RWPE2 (cell line): ENCODE measurements at regions not wholly inside any gene's neighbourhood (a gene's known extent, or its start where the extent isn't known, plus 50 kb on each side); places are given as distances from the start of the nearest gene placed in this dataset.

Source experiments
- ATAC-seq: fragments of 200-7000 bp; cut with Tn5 transposase; 3 replicates; pipeline ENCODE4 v1.9.1; 2021; ENCODE audit warnings: low read depth
- DNase-seq: peaks from one replicate; pipeline ENCODE4 v3.0.0-alpha.2; 2020; ENCODE audit warnings: low spot score
- H3K27ac ChIP-seq: fragments of 450-650 bp; 2 replicates; pipeline ENCODE4 v1.5.1; 2017; ENCODE audit warnings: mild to moderate bottlenecking; ENCODE audit not compliant: poor library complexity, severe bottlenecking
- H3K27me3 ChIP-seq: fragments of 250-450 bp; sonication (Bioruptor Pico); 2 replicates; pipeline ENCODE4 v1.5.1; 2021; ENCODE audit warnings: mild to moderate bottlenecking, moderate library complexity; ENCODE audit not compliant: insufficient read depth, poor library complexity, severe bottlenecking
- H3K36me3 ChIP-seq: fragments of 250-450 bp; sonication (Bioruptor Pico); 2 replicates; pipeline ENCODE4 v1.5.1; 2020; ENCODE audit warnings: low read depth, mild to moderate bottlenecking, moderate library complexity
- H3K4me1 ChIP-seq: fragments of 250-450 bp; sonication (Bioruptor Pico); 2 replicates; pipeline ENCODE4 v1.5.1; 2021; ENCODE audit warnings: mild to moderate bottlenecking, moderate library complexity; ENCODE audit not compliant: insufficient read depth, poor library complexity, severe bottlenecking
- H3K4me3 ChIP-seq: fragments of 250-450 bp; sonication (Bioruptor Pico); 2 replicates; pipeline ENCODE4 v1.5.1; 2021; ENCODE audit warnings: mild to moderate bottlenecking, moderate library complexity; ENCODE audit not compliant: severe bottlenecking
- H3K9me3 ChIP-seq: fragments of 250-450 bp; sonication (Bioruptor Pico); 2 replicates; pipeline ENCODE4 v1.5.1; 2021; ENCODE audit warnings: mild to moderate bottlenecking, moderate library complexity; ENCODE audit not compliant: severe bottlenecking
- TF ChIP-seq, protein P1 (sequence below): fragments of 450-650 bp; IDR thresholded peaks from one replicate; pipeline ENCODE4 v1.5.1; 2017; ENCODE audit warnings: mild to moderate bottlenecking, moderate library complexity; ENCODE audit not compliant: poor library complexity, severe bottlenecking

DNA sequence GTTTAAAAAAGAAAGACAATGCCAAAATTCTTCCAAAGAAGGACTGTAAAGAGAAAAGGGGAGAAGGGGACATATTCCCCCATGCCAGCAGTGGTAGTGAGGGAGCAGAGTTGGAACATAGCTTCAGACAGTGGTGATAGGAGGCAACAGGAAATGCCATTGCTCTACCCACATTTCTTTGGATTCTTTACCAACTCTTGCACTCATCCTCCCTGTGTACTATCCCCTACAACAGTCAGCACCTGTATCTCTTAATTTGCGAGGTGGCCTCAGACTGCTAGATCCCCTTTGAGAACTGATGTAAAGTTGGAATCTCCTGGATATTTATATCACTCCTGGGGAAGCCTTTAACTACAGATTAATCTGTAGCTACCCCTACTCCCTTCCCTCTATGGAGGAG is 320.6 kb upstream of the PTGER4 start:
- no peaks in the 10 kb centered on the region for H3K36me3 ChIP-seq
- ATAC-seq (peak; percentile 40; the same call in 2 of the 3 replicates), DNase-seq (no peak)
- H3K27ac ChIP-seq, result no peak overlapping the region
- no peaks in the 10 kb centered on the region for H3K27me3 ChIP-seq
- no peak overlapping the region for H3K4me3 ChIP-seq
- peaks cover 4% of the 10 kb centered on the region for H3K4me1 ChIP-seq
- TF ChIP-seq, protein P1, sequence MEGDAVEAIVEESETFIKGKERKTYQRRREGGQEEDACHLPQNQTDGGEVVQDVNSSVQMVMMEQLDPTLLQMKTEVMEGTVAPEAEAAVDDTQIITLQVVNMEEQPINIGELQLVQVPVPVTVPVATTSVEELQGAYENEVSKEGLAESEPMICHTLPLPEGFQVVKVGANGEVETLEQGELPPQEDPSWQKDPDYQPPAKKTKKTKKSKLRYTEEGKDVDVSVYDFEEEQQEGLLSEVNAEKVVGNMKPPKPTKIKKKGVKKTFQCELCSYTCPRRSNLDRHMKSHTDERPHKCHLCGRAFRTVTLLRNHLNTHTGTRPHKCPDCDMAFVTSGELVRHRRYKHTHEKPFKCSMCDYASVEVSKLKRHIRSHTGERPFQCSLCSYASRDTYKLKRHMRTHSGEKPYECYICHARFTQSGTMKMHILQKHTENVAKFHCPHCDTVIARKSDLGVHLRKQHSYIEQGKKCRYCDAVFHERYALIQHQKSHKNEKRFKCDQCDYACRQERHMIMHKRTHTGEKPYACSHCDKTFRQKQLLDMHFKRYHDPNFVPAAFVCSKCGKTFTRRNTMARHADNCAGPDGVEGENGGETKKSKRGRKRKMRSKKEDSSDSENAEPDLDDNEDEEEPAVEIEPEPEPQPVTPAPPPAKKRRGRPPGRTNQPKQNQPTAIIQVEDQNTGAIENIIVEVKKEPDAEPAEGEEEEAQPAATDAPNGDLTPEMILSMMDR, result no peak
- no peaks in the 10 kb centered on the region for H3K9me3 ChIP-seq

DNA sequence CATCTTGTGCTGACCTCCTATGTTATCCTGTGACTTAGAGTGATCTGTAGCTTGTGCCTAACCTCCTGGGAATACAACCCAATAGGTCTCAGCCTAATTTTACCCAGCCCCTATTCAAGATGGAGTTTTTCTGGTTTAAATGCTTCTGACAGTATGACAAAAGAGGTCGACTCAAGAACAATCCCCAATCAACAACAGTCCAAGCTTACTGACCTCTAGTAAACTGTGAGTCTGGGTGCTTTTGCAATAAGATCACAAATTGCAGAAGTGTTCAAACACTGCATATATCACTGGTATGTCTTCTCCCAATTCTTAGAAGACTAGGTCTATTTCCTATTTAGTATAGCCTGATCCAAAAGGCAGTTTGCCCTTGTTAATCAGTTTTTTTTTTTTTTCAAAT is 323.5 kb upstream of the PTGER4 start:
- H3K4me1 ChIP-seq, result peaks cover 4% of the 10 kb centered on the region
- no peak overlapping the region for H3K27ac ChIP-seq
- DNase-seq (no peak), ATAC-seq (no peak)
- TF ChIP-seq, protein P1, result no peak
- H3K9me3 ChIP-seq, result no peaks in the 10 kb centered on the region
- H3K27me3 ChIP-seq, result no peaks in the 10 kb centered on the region
- H3K4me3 ChIP-seq, result no peak overlapping the region
- no peaks in the 10 kb centered on the region for H3K36me3 ChIP-seq

DNA sequence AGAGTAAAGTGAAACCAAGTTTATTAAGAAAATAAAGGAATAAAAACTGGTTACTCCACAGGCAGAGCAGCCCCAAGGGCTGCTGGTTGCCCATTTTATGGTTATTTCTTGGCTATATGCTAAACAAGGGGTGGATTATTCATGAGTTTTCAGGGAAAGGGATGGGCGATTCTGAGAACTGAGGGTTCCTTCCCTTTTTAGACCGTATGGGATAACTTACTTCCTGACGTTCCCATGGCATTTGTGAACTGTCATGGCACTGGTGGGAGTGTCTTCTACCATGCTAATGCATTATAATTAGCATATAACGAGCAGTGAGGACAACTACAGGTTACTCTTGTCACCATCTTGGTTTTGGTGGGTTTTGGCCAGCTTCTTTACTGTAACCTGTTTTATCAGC is 323.9 kb upstream of the PTGER4 start:
- no peaks in the 10 kb centered on the region for H3K27me3 ChIP-seq
- TF ChIP-seq, protein P1, result no peak
- no peaks in the 10 kb centered on the region for H3K36me3 ChIP-seq
- DNase-seq (no peak), ATAC-seq (no peak)
- H3K27ac ChIP-seq, result no peak overlapping the region
- no peaks in the 10 kb centered on the region for H3K9me3 ChIP-seq
- peaks cover 4% of the 10 kb centered on the region for H3K4me1 ChIP-seq
- H3K4me3 ChIP-seq, result no peak overlapping the region

DNA sequence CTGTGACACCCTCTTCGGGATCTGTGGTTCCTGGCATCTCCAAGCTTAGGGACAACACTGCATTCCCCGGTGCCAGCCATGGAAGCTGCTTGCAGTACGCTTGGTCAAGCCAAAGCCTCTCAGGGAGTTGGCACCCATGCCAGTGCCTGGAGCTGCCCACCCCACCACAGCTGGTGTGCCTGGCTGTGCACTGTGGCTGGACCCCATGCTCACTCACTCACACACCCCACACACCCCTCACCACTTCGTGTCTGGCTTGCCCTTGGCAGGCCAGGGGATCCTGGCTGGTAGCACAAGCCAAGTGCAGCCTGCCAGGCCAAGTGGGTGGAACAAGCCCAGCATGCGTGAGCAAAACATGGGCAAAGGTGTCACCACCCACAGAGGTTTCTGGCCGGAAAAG is 324.5 kb upstream of the PTGER4 start:
- Histone ChIP-seq H3K27ac (no peak overlapping the region), H3K36me3 (no peaks in the 10 kb centered on the region), H3K4me3 (no peak overlapping the region), H3K4me1 (peaks cover 4% of the 10 kb centered on the region), H3K9me3 (no peaks in the 10 kb centered on the region), H3K27me3 (no peaks in the 10 kb centered on the region)
- no peak for DNase-seq
- TF ChIP-seq, protein P1, result no peak
- no peak for ATAC-seq

DNA sequence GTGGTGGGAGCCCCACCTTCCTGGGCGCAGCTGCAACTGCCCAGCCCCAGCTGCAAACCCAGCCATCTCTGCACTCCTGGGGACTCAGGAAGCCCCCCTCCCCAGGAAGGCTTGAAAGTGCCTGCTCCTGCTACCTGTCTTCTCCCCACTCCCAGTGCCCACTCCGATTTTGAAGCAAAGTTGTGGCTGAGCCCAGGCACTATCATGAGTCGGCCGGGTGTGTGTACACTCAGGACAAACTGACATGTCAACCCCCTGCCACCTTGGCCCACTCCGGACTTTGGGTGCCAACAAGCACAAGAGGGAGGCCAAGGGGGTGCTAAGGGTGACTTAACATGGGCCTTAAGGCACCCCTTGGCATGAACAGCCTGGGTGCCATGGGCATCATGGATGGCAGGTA is 325.5 kb upstream of the PTGER4 start:
- peaks cover 6% of the 10 kb centered on the region for H3K9me3 ChIP-seq
- H3K27me3 ChIP-seq, result no peaks in the 10 kb centered on the region
- no peaks in the 10 kb centered on the region for H3K36me3 ChIP-seq
- H3K4me3 ChIP-seq, result no peak overlapping the region
- no peak overlapping the region for H3K27ac ChIP-seq
- DNase-seq, result no peak
- TF ChIP-seq, protein P1, result no peak
- ATAC-seq, result no peak
- H3K4me1 ChIP-seq, result peaks cover 4% of the 10 kb centered on the region
